GM13977 (cell line): ENCODE measurements at regions not wholly inside any gene's neighbourhood (a gene's known extent, or its start where the extent isn't known, plus 50 kb on each side); places are given as distances from the start of the nearest gene placed in this dataset.

Experiments
- DNase-seq: peaks from one replicate; pipeline ENCODE4 v3.0.0; 2012; ENCODE audit warnings: low spot score
- CTCF ChIP-seq: IDR thresholded peaks from 2 replicates; pipeline ENCODE4 v1.5.1; 2012; ENCODE audit warnings: mild to moderate bottlenecking, control low read depth; ENCODE audit not compliant: insufficient read depth; ENCODE audit errors: extremely low read depth, missing control alignments
- in situ Hi-C: fragments of 300-500 bp; cut with MboI; formaldehyde crosslinking; loops from one replicate; pipeline ENCODE4 v1.12.0; 2022; ENCODE audit warnings: low sequenced_read_pairs, low pct_unique_long_range_greater_than_20kb, mixed read lengths, inconsistent platforms; ENCODE audit not compliant: unreplicated experiment

GRCh38 chr12:78316136-78316535 lies 485.4 kb downstream of the NAV3 start:
- in situ Hi-C loops, result no loop called here
- TF ChIP-seq CTCF, result no peak
- DNase-seq, result no peak

- in situ Hi-C loops, result no loop called here
- TF ChIP-seq CTCF, result no peak
- DNase-seq, result no peak
These were observed 486.2 kb downstream of the NAV3 start for GRCh38 chr12:78316631-78317468.

- no peak for DNase-seq
- in situ Hi-C loops, result no loop called here
- no peak for TF ChIP-seq CTCF
These were observed 491.0 kb downstream of the NAV3 start for GRCh38 chr12:78321696-78322095.

GRCh38 chr12:78323226-78323625 lies 492.5 kb downstream of the NAV3 start:
- TF ChIP-seq CTCF, result no peak
- in situ Hi-C loops, result no loop called here
- DNase-seq, result no peak

- in situ Hi-C loops, result no loop called here
- DNase-seq, result no peak
- TF ChIP-seq CTCF, result no peak
These were observed 493.5 kb downstream of the NAV3 start for GRCh38 chr12:78324234-78324633.

GRCh38 chr12:78328524-78328923 lies 497.8 kb downstream of the NAV3 start:
- in situ Hi-C loops, result no loop called here
- no peak for DNase-seq
- no peak for TF ChIP-seq CTCF
